Panc1 (cell line): ENCODE measurements at regions not wholly inside any gene's neighbourhood (a gene's known extent, or its start where the extent isn't known, plus 50 kb on each side); places are given as distances from the start of the nearest gene placed in this dataset.
A peak's percentile ranks its signal among the peaks of the same experiment; 100 is the strongest.

Source experiments
- ATAC-seq: fragments of 200-7000 bp; cut with Tn5 transposase; 2 replicates; pipeline ENCODE4 v1.9.1; 2020; ENCODE audit warnings: mild to moderate bottlenecking, moderate library complexity
- BruUV-seq: library from RNA; stranded (reverse); fragments of 400-500 nt; replicated peaks from 2 replicates; lab custom pipeline; 2021; lab: Mats Ljungman, UMichigan
- CTCF ChIA-PET: fragments of 300-600 bp; sonication (Branson Sonifier 250); formaldehyde crosslinking; loops from one replicate; lab custom pipeline; 2022; ENCODE audit warnings: antibody characterized with exemption; lab: Charles Lee
- POLR2A ChIA-PET: fragments of 300-600 bp; sonication (Branson Sonifier 250); formaldehyde crosslinking; loops from one replicate; lab custom pipeline; 2022; ENCODE audit warnings: antibody characterized with exemption; lab: Charles Lee
- DNase-seq: peaks from one replicate; pipeline ENCODE4 v3.0.0-alpha.2; 2010; ENCODE audit warnings: low read depth, low spot score
- H3K27ac ChIP-seq: 2 replicates; pipeline ENCODE4 v1.5.1; 2011; ENCODE audit warnings: mild to moderate bottlenecking, low read length, inconsistent platforms
- H3K27me3 ChIP-seq: fragments of 200-500 bp; sonication (Bioruptor generic); 2 replicates; pipeline ENCODE4 v1.6.0; 2014; ENCODE audit warnings: low read length, inconsistent platforms; ENCODE audit not compliant: control insufficient read depth, insufficient read depth
- H3K36me3 ChIP-seq: fragments of 200-500 bp; sonication (Bioruptor generic); 2 replicates; pipeline ENCODE4 v1.5.1; 2014; ENCODE audit warnings: inconsistent platforms, mild to moderate bottlenecking, low read length, moderate library complexity; ENCODE audit not compliant: control insufficient read depth, insufficient read depth
- H3K4me1 ChIP-seq: 2 replicates; pipeline ENCODE4 v1.5.1; 2011; ENCODE audit warnings: inconsistent platforms, mild to moderate bottlenecking, low read length, moderate library complexity; ENCODE audit not compliant: control insufficient read depth, insufficient read depth
- H3K4me3 ChIP-seq, 2 experiments: 2 replicates each; pipeline ENCODE4 v1.5.1; 2011 to 2012; ENCODE audit warnings: low read depth in 2 of 2, low read length in 2 of 2, mild to moderate bottlenecking in 2 of 2, inconsistent platforms in 1 of 2, moderate library complexity in 1 of 2
- H3K9me3 ChIP-seq: fragments of 200-500 bp; sonication (Bioruptor generic); 2 replicates; pipeline ENCODE4 v1.5.1; 2014; ENCODE audit warnings: low read depth, mild to moderate bottlenecking, inconsistent platforms, low read length, moderate library complexity; ENCODE audit not compliant: control insufficient read depth, insufficient read depth
- CTCF ChIP-seq: fragments of 450-650 bp; IDR thresholded peaks from 2 replicates; pipeline ENCODE4 v1.5.1; 2017; ENCODE audit warnings: mild to moderate bottlenecking
- POLR2AphosphoS5 ChIP-seq: IDR thresholded peaks from 2 replicates; pipeline ENCODE4 v1.6.1; 2012; ENCODE audit warnings: mild to moderate bottlenecking, low read depth, low read length, moderate library complexity
- SIN3A ChIP-seq: IDR thresholded peaks from 2 replicates; pipeline ENCODE4 v1.6.1; 2012; ENCODE audit warnings: low read depth, mild to moderate bottlenecking, low read length, moderate library complexity, borderline replicate concordance; ENCODE audit not compliant: insufficient read depth
- TCF7L2 ChIP-seq: IDR thresholded peaks from 2 replicates; pipeline ENCODE4 v1.6.1; 2011; ENCODE audit warnings: mild to moderate bottlenecking, low read depth, low read length, inconsistent platforms
- in situ Hi-C: cut with HindIII; loops from 2 replicates; pipeline ENCODE4 v1.10.0; 2016; ENCODE audit warnings: low sequenced_read_pairs, low pct_unique_long_range_greater_than_20kb
- intact Hi-C: fragments of 100-400 bp; cut with micrococcal nuclease; formaldehyde crosslinking; loops from one replicate; pipeline ENCODE4 v1.10.0; 2022; ENCODE audit not compliant: unreplicated experiment
- TF ChIP-seq, protein P1 (sequence below), 2 experiments: IDR thresholded peaks; 2 replicates each; pipeline ENCODE4 v1.6.1; 2011 to 2012; ENCODE audit warnings: low read depth in 2 of 2, control low read depth in 1 of 2, low read length in 1 of 2, mild to moderate bottlenecking in 1 of 2, moderate library complexity in 1 of 2; ENCODE audit not compliant: insufficient read depth in 1 of 2

GRCh38 chr5:136729901-136730355 lies 364.6 kb upstream of the TRPC7 start:
- CTCF ChIA-PET = no interaction called here
- DNase-seq (peak; percentile 71), ATAC-seq (peak; percentile 89)
- no peaks in the 10 kb centered on the region for H3K36me3 ChIP-seq
- no peaks in the 10 kb centered on the region for H3K9me3 ChIP-seq
- in situ Hi-C loops (no loop called here), intact Hi-C loops (no loop called here)
- POLR2A ChIA-PET = no interaction called here
- no peaks in the 10 kb centered on the region; the same call in 1 of the 2 replicates for H3K4me1 ChIP-seq
- H3K4me3 ChIP-seq = no peak overlapping the region
- H3K27me3 ChIP-seq = no peaks in the 10 kb centered on the region
- TF ChIP-seq POLR2AphosphoS5 (no peak), TCF7L2 (peak; percentile 81)
- H3K27ac ChIP-seq = no peak overlapping the region
- no TSS peak for BruUV-seq

DNA sequence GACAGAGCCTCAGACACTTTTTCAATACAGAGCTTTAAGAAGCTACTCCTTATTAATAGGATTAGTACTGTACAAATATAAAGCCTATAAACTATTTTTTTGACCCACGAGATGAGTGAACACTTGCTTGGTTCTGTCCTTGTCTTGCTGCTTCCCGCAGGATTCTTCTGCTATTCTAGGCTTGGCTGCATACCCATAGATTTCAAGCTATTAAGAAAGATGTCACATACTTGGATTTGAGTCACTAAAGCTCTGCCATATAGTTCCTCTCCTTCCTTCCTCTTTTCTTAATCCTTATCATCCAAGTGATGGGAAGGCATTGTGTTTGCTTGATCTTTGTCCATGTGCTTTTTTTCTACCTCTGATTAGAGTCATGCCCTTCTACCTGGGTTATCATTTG lies 361.2 kb upstream of the TRPC7 start:
- no TSS peak for BruUV-seq
- no peaks in the 10 kb centered on the region for H3K36me3 ChIP-seq
- CTCF ChIA-PET = no interaction called here
- TF ChIP-seq SIN3A (no peak), POLR2AphosphoS5 (no peak), TCF7L2 (no peak), CTCF (no peak)
- TF ChIP-seq, protein P1, sequence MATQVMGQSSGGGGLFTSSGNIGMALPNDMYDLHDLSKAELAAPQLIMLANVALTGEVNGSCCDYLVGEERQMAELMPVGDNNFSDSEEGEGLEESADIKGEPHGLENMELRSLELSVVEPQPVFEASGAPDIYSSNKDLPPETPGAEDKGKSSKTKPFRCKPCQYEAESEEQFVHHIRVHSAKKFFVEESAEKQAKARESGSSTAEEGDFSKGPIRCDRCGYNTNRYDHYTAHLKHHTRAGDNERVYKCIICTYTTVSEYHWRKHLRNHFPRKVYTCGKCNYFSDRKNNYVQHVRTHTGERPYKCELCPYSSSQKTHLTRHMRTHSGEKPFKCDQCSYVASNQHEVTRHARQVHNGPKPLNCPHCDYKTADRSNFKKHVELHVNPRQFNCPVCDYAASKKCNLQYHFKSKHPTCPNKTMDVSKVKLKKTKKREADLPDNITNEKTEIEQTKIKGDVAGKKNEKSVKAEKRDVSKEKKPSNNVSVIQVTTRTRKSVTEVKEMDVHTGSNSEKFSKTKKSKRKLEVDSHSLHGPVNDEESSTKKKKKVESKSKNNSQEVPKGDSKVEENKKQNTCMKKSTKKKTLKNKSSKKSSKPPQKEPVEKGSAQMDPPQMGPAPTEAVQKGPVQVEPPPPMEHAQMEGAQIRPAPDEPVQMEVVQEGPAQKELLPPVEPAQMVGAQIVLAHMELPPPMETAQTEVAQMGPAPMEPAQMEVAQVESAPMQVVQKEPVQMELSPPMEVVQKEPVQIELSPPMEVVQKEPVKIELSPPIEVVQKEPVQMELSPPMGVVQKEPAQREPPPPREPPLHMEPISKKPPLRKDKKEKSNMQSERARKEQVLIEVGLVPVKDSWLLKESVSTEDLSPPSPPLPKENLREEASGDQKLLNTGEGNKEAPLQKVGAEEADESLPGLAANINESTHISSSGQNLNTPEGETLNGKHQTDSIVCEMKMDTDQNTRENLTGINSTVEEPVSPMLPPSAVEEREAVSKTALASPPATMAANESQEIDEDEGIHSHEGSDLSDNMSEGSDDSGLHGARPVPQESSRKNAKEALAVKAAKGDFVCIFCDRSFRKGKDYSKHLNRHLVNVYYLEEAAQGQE (IDR thresholded peaks at IDR 0.05; ENCODE audit: insufficient read depth in 1 of 2, low read depth in 2 of 2, low read length in 1 of 2) = no peak
- POLR2A ChIA-PET = no interaction called here
- in situ Hi-C loops (no loop called here), intact Hi-C loops (no loop called here)
- DNase-seq (no peak), ATAC-seq (no peak)
- no peaks in the 10 kb centered on the region for H3K9me3 ChIP-seq
- H3K27me3 ChIP-seq = no peaks in the 10 kb centered on the region
- no peak overlapping the region for H3K27ac ChIP-seq
- H3K4me1 ChIP-seq = no peaks in the 10 kb centered on the region; the same call in 1 of the 2 replicates
- H3K4me3 ChIP-seq = no peak overlapping the region

- Histone ChIP-seq H3K27me3 (no peaks in the 10 kb centered on the region), H3K4me3 (no peak overlapping the region), H3K4me1 (no peaks in the 10 kb centered on the region), H3K36me3 (no peaks in the 10 kb centered on the region), H3K27ac (no peak overlapping the region), H3K9me3 (no peaks in the 10 kb centered on the region)
- intact Hi-C loops = no loop called here
- in situ Hi-C loops = no loop called here
- ATAC-seq (no peak), DNase-seq (no peak)
- ChIA-PET POLR2A (no interaction called here), CTCF (no interaction called here)
- no peak for TF ChIP-seq POLR2AphosphoS5
- TF ChIP-seq CTCF = no peak
- TF ChIP-seq, protein P1 (IDR thresholded peaks at IDR 0.05; ENCODE audit: insufficient read depth in 1 of 2, low read depth in 2 of 2, low read length in 1 of 2) = no peak
- TF ChIP-seq SIN3A = no peak
- TF ChIP-seq TCF7L2 = no peak
- BruUV-seq = no TSS peak
Observed at GRCh38 chr5:136724161-136724560, 358.8 kb upstream of the TRPC7 start.
